Fibroblast of lung (primary cell): ENCODE measurements at regions not wholly inside any gene's neighbourhood (a gene's known extent, or its start where the extent isn't known, plus 50 kb on each side); places are given as distances from the start of the nearest gene placed in this dataset.

ENCODE experiments used
- EZH2 ChIP-seq: IDR thresholded peaks from 2 replicates; pipeline ENCODE4 v1.5.1; 2012; ENCODE audit warnings: low read length, control low read depth, mild to moderate bottlenecking; ENCODE audit errors: missing control alignments
- TF ChIP-seq, protein P1 (sequence below), 2 donors: IDR thresholded peaks in 1 of 2; conservative IDR thresholded peaks in 1 of 2; 1 replicate in 1 of 2; 2 replicates in 1 of 2; pipeline ENCODE4 v1.5.1; 2011 to 2012; ENCODE audit warnings: low read length in 2 of 2, control low read depth in 1 of 2, inconsistent platforms in 1 of 2, low read depth in 1 of 2, mild to moderate bottlenecking in 1 of 2

GRCh38 chr18:9032519-9032918 lies 70.0 kb upstream of the NDUFV2 start:
- TF ChIP-seq EZH2 = no peak
- TF ChIP-seq, protein P1, sequence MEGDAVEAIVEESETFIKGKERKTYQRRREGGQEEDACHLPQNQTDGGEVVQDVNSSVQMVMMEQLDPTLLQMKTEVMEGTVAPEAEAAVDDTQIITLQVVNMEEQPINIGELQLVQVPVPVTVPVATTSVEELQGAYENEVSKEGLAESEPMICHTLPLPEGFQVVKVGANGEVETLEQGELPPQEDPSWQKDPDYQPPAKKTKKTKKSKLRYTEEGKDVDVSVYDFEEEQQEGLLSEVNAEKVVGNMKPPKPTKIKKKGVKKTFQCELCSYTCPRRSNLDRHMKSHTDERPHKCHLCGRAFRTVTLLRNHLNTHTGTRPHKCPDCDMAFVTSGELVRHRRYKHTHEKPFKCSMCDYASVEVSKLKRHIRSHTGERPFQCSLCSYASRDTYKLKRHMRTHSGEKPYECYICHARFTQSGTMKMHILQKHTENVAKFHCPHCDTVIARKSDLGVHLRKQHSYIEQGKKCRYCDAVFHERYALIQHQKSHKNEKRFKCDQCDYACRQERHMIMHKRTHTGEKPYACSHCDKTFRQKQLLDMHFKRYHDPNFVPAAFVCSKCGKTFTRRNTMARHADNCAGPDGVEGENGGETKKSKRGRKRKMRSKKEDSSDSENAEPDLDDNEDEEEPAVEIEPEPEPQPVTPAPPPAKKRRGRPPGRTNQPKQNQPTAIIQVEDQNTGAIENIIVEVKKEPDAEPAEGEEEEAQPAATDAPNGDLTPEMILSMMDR (conservative IDR thresholded peaks at IDR 0.05 in 1 of 2, IDR thresholded peaks at IDR 0.05 in 1 of 2; ENCODE audit: low read depth in 1 of 2, low read length in 2 of 2) = no peak
